GM19023 (cell line): ENCODE measurements at regions not wholly inside any gene's neighbourhood (a gene's known extent, or its start where the extent isn't known, plus 50 kb on each side); places are given as distances from the start of the nearest gene placed in this dataset.

Source experiments
- ATAC-seq: cut with Tn5 transposase; IDR thresholded peaks from one replicate; pipeline ENCODE4 v1.9.1; 2021; ENCODE audit warnings: mild to moderate bottlenecking, moderate library complexity; ENCODE audit not compliant: unreplicated experiment

- ATAC-seq: no peak
These were observed 299.9 kb downstream of the FAT3 start for GRCh38 chr11:92524542-92524941.

GRCh38 chr11:92527467-92527866 lies 302.8 kb downstream of the FAT3 start:
- ATAC-seq: no peak

GRCh38 chr11:92528001-92528400 lies 303.4 kb downstream of the FAT3 start:
- ATAC-seq: no peak

GRCh38 chr11:92531065-92531739 lies 306.6 kb downstream of the FAT3 start:
- ATAC-seq: no peak

GRCh38 chr11:92533657-92534335 lies 309.2 kb downstream of the FAT3 start:
- ATAC-seq: no peak

- no peak for ATAC-seq
These were observed 312.3 kb downstream of the FAT3 start for GRCh38 chr11:92536883-92537282.

GRCh38 chr11:92540096-92540495 lies 315.5 kb downstream of the FAT3 start:
- ATAC-seq: no peak

GRCh38 chr11:92545906-92546471 lies 321.4 kb downstream of the FAT3 start:
- no peak for ATAC-seq

- no peak for ATAC-seq
These were observed 322.0 kb downstream of the FAT3 start for GRCh38 chr11:92546603-92547002.

- no peak for ATAC-seq
These were observed 325.8 kb downstream of the FAT3 start for GRCh38 chr11:92550411-92550810.

- no peak for ATAC-seq
These were observed 326.3 kb downstream of the FAT3 start for GRCh38 chr11:92550871-92551270.

- no peak for ATAC-seq
These were observed 328.3 kb downstream of the FAT3 start for GRCh38 chr11:92552942-92553341.

GRCh38 chr11:92554688-92555087 lies 330.1 kb downstream of the FAT3 start:
- no peak for ATAC-seq

GRCh38 chr11:92556431-92556830 lies 331.8 kb downstream of the FAT3 start:
- no peak for ATAC-seq

GRCh38 chr11:92557879-92558278 lies 333.3 kb downstream of the FAT3 start:
- ATAC-seq: no peak

GRCh38 chr11:92558323-92558722 lies 333.7 kb downstream of the FAT3 start:
- ATAC-seq: no peak

- ATAC-seq: no peak
These were observed 345.1 kb downstream of the FAT3 start for GRCh38 chr11:92569726-92570125.

GRCh38 chr11:92572559-92572958 lies 347.9 kb downstream of the FAT3 start:
- no peak for ATAC-seq

GRCh38 chr11:92576315-92576714 lies 351.7 kb downstream of the FAT3 start:
- ATAC-seq: no peak

GRCh38 chr11:92580908-92581307 lies 356.3 kb downstream of the FAT3 start:
- ATAC-seq: no peak

GRCh38 chr11:92588393-92588792 lies 363.8 kb downstream of the FAT3 start:
- ATAC-seq: no peak

GRCh38 chr11:92589512-92589911 lies 364.9 kb downstream of the FAT3 start:
- ATAC-seq: no peak
